ENCODE measurements at regions not wholly inside any gene's neighbourhood (a gene's known extent, or its start where the extent isn't known, plus 50 kb on each side); places are given as distances from the start of the nearest gene placed in this dataset.
"Not testable (repeated sequence)": the region's sequence is repeated elsewhere in the genome, so short reads cannot be mapped to it uniquely, and the experiment has no call there.

DNA sequence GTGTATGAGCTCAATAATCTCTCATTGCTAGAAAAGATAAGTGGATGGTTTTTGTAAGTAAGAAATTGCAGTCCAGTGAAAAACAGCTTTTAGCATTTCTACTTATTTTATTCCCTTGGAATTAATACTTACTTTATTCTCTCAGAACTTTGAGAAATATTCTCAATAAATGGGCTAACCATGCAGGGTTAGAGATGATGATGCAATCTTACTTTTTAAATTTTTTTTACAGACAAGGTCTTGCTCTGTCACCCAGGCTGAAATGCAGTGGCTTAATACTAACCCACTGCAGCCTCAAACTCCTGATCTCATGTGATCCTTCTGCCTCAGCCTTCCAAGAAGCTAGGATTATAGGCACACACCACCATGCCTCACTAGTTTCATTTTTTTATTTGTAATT is 440.8 kb upstream of the ZP4 start:
- no peak for DNase-seq

- no peak for DNase-seq
Observed at GRCh38 chr1:238329671-238330070, 438.9 kb upstream of the ZP4 start.

GRCh38 chr1:238327033-238327432 is 436.3 kb upstream of the ZP4 start:
- not testable (repeated sequence) for DNase-seq

DNA sequence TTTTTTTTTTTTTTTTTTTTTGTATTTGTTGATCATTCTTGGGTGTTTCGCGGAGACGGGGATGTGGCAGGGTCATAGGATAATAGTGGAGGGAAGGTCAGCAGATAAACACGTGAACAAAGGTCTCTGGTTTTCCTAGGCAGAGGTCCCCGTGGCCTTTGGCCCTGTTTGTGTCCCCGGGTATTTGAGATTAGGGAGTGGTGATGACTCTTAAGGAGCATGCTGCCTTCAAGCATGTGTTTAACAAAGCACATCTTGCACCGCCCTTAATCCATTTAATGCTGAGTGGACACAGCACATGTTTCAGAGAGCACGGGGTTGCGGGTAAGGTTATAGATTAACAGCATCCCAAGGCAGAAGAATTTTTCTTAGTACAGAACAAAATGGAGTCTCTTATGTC is 435.8 kb upstream of the ZP4 start:
- not testable (repeated sequence) for DNase-seq

DNA sequence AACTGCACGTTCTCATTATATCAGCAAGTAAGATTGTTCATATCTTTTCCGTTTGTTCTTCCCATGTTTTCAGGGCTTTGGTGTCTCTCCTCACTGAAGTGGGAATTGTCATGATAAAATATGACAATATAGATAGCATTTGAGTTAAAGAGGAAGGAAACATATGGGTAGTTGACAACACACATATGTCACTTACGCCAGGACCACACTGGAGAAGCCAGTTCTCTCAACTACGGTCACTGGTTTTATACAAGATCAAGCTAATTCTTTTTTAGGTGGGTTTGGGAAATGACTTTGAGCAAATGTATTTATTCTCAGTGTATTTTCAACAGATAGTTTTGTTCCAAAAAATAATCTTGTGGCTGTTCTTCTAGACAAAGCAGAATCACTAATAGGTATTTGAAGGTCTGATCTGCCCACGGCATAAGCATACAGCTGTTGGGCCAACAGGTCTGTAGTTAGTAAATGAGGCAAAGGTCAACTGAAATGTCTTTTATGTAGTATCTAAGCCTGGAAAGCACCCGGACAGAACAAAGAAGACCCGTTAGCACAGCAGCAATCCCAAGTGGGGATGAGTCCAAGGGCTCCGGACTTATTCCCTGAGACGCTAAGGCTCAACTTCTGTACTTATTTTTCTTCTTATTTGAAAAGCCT is 433.6 kb upstream of the ZP4 start:
- DNase-seq = no peak

DNA sequence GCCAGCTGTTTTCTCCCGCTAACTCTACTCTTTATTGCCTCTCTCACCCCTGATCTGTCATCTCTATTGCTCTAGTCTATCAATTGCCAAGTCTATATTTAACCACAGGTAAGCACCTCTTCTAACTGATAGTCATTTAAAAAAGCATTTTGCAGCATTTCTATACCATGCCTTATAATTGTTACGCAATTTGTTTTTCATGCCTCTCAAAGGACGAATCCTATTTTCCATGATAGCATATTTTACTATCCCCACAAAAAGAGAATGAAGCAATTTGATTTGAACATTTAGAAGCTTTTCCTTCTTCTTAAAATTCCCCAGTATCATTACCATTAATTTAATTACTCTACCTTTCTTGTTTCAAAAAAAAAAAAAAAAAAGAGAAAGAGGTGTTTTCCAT is 432.8 kb upstream of the ZP4 start:
- DNase-seq = no peak

DNA sequence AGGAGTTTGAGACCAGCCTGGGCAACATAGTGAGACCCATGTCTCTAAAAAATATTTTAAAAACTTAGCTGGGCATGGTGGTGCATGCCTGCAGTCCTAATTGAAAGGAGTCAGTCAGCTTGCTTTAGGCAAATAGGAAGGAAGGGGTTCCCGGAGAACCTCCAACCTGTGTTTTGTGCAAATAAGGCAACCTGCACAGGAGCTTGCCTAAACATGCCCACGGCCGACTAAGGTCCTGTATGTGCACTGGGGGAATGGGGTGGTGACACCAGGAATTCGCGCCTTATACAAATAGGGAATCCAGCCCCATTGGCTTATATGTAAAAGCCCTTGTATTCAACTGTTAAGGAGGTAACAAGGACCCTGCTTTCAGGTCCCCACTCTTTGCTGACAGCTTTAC is 429.2 kb upstream of the ZP4 start:
- no peak for DNase-seq

DNA sequence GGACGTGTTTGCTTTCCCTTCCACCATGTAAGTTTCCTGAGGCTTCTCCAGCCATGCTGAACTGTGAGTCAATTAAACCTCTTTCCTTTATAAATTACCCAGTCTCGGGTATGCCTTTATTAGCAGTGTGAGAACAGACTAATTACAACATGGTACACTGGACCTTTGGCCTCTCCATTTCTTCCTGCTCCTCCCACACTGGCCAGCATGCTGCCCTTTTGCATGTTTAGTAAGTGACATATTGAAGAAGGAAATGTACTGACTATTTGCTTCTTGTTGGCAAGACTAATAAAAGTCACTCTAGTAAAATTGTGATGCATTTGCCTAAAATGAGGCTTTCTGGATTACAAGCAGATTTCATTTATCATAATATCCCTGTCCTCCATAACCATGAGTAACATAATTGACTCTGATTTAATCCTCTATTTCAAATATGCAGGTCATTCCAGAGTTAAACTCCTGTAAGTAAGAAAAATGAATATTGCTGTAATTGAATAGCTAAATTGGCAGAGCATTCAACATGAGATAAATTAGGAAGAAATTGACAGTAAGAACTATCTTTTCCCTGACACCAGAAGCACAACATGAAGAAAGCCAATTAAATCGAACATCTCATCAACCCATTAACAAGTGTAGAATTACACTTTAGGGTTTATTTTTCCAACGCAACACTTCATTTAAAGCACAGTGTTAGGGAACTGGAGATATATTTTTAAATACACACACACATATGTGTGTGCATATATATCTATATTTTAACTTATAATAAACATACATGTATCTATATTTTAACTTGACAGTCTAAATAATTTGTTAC is 427.8 kb upstream of the ZP4 start:
- DNase-seq = no peak

DNA sequence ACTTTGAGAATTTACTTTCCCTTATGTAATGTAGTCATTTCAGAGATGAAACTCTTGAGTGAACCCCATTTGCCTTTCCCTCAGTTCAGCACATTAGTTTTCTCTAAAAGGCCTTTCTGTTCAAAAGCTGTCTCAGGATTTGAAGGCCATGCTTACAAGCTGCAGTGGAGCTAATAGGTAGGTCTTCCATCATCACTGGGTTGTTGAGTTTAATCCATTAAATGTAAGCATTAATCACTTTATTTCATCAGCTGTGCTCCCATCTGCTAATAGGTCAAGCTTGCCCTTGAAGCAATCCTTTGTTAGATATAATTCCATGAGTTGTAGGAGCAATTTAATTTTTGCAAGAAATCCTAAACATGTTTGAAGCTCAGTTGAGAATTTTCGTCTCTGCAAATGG is 422.2 kb upstream of the ZP4 start:
- DNase-seq = no peak

GRCh38 chr1:238306411-238306810 is 415.7 kb upstream of the ZP4 start:
- no peak for DNase-seq

- DNase-seq = no peak
Observed at GRCh38 chr1:238302646-238303045, 411.9 kb upstream of the ZP4 start.

DNA sequence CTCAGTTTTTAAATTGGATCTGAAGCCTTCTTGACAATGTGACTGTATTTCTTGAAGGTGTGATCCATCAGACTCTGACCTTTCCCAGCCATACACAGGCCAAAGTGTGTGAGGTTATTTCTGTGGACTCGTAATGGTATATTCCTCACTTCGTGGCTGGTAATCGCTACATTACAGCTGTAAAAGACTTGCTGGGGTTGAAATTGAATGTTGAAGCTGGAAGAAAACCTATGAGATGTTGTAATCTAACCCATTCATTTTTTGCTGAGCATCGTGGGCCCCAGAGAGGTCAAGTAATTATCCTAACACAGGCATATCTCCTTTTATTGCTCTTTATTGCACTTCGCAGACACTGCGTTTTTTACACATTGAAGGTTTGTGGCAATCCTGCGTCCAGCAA is 405.6 kb upstream of the ZP4 start:
- no peak for DNase-seq

DNA sequence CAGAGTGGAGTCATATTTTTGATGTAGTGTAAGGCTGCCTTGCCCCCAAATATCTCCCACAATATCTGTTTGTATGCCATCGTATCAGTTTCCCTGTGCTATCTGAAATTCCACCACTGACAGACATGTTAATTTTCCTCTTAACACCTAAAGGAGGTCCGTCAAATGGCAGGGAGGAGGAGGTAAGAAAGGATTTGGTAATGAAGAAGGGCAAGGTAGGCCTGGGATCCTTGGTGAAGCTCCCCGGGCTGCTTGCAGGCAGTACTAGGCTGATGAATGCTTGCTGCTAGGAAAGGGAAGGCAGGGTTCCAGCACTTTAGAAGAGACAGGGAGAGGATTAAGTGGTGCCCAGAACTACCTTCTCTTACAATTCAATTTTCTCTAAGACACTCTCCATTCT is 402.4 kb upstream of the ZP4 start:
- no peak for DNase-seq

GRCh38 chr1:238281418-238281817 is 390.7 kb upstream of the ZP4 start:
- DNase-seq = no peak

DNA sequence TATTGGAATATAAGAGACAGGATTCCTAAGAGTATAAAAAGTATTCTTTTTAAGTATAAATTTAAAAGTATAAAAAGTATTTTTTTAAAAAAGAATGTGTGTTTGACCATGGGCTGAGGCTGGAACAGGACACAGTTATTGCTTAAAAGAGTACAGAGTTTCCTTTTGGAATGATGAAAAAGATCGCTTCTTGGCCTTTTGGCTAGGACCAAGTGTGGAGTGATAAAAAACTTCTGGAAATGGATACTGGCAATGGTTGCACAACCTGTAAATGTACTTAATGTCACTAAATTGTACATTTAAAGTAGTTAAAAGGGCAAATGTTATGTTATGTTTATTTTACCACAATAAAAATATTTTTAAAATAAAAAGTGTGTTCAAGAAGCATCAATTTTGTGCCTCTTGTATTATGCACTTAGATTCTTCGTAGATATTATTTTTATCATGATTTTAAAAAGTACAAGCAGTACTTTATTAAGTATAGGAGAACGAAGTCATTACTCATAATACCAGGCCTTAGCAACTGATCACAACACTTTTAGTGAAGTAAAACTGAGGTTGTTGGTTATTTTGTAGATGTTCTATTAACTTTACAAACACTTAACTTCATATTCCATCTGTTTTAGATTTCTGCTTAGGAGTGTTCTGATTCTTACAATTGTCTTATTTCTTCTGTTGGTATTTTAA is 389.1 kb upstream of the ZP4 start:
- no peak for DNase-seq

DNA sequence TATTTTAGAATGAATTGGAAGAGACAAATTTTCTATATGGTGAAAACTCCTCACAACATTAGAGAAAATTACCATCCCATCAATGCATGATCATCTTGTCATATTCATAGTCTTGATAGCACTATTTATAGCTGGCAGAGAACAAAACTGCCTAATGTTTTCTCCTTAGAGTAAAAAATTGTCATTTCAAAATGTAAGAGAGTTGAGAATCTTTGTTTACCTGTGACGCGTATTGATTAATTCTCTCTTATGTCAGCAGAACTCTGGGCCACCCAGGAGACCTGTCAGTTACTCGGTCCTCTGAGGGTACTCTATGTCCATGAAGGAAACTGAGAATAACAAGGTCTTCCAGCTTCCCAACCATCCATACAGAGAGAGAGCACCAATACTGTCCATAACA is 381.4 kb upstream of the ZP4 start:
- DNase-seq = no peak

DNA sequence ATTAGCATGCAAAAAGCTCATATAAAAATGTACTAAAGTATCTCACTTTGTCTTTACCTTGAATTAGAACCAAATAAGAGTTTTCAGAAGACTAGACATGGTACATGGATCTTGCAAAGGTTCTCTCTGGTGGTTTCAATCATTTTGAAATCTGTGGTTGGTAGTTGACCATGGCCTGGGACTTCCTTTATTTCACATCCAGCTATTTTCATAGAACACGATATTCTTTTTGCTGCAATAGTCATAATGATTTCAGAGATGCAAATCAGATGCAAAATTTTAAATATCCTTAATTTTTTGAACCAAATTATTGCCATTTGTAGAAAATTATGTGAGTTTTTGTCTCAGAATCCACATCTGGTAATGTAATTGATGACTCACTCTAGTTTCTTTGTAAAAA is 375.1 kb upstream of the ZP4 start:
- DNase-seq = no peak

- DNase-seq = no peak
Observed at GRCh38 chr1:238264951-238265350, 374.2 kb upstream of the ZP4 start.

GRCh38 chr1:238258510-238258909 is 367.8 kb upstream of the ZP4 start:
- DNase-seq = no peak

GRCh38 chr1:238257018-238257621 is 366.4 kb upstream of the ZP4 start:
- no peak for DNase-seq

- DNase-seq = no peak
Observed at GRCh38 chr1:238254935-238255334, 364.2 kb upstream of the ZP4 start.

GRCh38 chr1:238252033-238252802 is 361.5 kb upstream of the ZP4 start:
- DNase-seq = peak in 2 of 3 experiments; percentile 54 to 73

DNA sequence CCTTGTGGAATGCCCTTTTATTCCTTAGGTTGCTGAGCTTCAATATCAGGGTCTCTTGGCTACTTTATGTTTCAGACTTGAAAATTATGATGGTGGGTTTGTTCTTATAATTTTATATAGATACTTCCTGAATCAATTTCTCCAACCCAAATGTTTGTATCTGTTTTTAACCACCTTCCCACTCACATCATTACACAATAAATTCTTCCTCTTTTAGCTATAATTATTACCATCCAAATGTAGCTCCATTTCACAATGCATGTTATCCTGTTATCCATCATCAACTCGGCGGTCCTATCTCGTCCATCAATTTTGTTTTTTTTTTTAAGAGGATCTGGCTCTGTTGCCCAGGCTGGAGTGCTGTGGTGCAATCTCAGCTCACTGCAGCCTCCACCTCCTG is 357.6 kb upstream of the ZP4 start:
- DNase-seq = no peak

Data from NCI-H1417 (cell line).